Stomach (tissue), 4 donors: ENCODE measurements at regions not wholly inside any gene's neighbourhood (a gene's known extent, or its start where the extent isn't known, plus 50 kb on each side); places are given as distances from the start of the nearest gene placed in this dataset.

Source experiments
- POLR2A ChIP-seq, 4 donors: fragments of 450-650 bp; IDR thresholded peaks; one replicate each; pipeline ENCODE4 v1.6.1; 2016; ENCODE audit warnings: antibody characterized with exemption in 4 of 4, control low read depth in 2 of 4, mild to moderate bottlenecking in 1 of 4, moderate library complexity in 1 of 4
- TF ChIP-seq, protein P1 (sequence below), 7 experiments: fragments of 450-650 bp in 4 of 7; fragments of 200-600 bp in 3 of 7; sonication (generic) in 3 of 7; IDR thresholded peaks; one replicate each; pipeline ENCODE4 v1.5.1; 2016 to 2019; ENCODE audit warnings: antibody characterized with exemption in 7 of 7, control low read depth in 2 of 7, mild to moderate bottlenecking in 1 of 7

DNA sequence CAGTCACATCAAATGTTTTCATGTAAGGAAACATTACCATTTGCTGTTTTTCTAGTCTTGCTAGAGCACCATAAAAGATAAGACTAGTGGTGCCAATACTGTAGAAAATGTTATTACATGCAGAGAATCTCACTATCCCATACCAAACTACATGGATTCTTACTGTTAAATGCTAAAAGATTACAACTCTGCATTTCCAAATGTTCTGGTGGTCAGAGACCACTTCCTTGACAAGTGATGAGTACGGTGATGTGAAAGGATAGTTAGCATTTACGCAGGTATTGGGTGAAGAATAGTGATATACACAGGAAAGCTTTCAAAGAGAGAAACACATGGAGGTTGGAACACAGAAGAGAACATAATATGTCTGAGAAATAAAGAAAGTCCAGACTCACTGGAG is 98.2 kb downstream of the GGTLC2 start:
- no peak for TF ChIP-seq POLR2A (IDR thresholded peaks at IDR 0.05)
- TF ChIP-seq, protein P1, sequence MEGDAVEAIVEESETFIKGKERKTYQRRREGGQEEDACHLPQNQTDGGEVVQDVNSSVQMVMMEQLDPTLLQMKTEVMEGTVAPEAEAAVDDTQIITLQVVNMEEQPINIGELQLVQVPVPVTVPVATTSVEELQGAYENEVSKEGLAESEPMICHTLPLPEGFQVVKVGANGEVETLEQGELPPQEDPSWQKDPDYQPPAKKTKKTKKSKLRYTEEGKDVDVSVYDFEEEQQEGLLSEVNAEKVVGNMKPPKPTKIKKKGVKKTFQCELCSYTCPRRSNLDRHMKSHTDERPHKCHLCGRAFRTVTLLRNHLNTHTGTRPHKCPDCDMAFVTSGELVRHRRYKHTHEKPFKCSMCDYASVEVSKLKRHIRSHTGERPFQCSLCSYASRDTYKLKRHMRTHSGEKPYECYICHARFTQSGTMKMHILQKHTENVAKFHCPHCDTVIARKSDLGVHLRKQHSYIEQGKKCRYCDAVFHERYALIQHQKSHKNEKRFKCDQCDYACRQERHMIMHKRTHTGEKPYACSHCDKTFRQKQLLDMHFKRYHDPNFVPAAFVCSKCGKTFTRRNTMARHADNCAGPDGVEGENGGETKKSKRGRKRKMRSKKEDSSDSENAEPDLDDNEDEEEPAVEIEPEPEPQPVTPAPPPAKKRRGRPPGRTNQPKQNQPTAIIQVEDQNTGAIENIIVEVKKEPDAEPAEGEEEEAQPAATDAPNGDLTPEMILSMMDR (IDR thresholded peaks at IDR 0.05), result no peak
